HG02938 (cell line): ENCODE measurements at regions not wholly inside any gene's neighbourhood (a gene's known extent, or its start where the extent isn't known, plus 50 kb on each side); places are given as distances from the start of the nearest gene placed in this dataset.
"Not testable (repeated sequence)": the region's sequence is repeated elsewhere in the genome, so short reads cannot be mapped to it uniquely, and the experiment has no call there.

Experiments
- ATAC-seq: cut with Tn5 transposase; IDR thresholded peaks from one replicate; pipeline ENCODE4 v1.9.1; 2021; ENCODE audit warnings: mild to moderate bottlenecking, moderate library complexity; ENCODE audit not compliant: unreplicated experiment

DNA sequence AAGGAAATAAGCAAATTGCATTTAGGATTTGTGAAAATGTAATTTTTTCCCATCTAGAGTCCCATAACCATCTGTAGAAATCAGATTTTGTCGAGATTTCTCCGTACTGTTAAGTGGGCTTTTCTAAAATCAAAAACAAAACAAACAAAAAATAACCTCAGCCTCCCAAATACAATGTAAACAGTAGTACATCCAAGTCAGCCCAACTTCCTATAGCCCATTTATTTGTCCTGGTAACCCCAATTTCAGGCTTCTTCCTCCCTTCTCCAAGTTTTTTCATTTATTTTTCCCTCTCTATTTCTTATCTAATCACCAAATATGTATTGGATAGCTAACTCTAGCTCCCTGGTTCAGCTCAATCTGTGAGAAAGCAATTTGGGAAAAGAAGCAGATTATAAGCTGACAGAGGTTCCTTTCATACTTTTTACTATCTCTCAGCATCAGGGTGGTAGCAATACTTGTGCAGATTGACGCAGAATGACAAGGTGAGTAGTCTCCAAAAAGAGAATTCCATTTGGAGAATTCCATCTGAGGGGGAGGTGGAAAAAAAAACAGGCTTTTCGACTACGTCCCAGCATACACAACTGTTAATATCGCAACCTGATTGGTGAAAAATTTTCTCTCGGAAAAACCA lies 132.6 kb upstream of the BTN3A2 start:
- no peak for ATAC-seq

- ATAC-seq: no peak
Observed at GRCh38 chr6:26232940-26233648, 131.9 kb upstream of the BTN3A2 start.

- ATAC-seq: peak; percentile 37
Observed at GRCh38 chr6:26233649-26234420, 131.2 kb upstream of the BTN3A2 start.

GRCh38 chr6:26234421-26235301 lies 130.3 kb upstream of the BTN3A2 start:
- ATAC-seq: peak; percentile 40

DNA sequence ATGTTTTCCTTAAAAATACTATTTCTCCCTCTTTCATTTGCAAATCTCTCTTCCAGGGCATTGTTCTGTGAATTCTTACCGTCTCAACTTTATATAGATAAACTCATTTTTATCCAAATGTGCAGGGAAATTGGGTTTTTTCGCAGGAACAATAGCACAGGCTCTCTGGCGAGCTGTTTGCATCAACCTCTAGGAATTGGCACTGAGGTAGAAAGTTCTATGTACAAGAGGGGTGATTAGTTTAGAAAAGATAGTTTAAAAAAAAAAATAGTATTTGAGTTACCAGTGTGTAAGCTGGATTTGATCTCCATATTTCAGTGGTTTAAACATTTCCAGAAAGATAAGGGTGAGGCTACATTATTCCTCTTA lies 129.7 kb upstream of the BTN3A2 start:
- ATAC-seq: no peak

GRCh38 chr6:26239415-26239814 lies 125.6 kb upstream of the BTN3A2 start:
- not testable (repeated sequence) for ATAC-seq

DNA sequence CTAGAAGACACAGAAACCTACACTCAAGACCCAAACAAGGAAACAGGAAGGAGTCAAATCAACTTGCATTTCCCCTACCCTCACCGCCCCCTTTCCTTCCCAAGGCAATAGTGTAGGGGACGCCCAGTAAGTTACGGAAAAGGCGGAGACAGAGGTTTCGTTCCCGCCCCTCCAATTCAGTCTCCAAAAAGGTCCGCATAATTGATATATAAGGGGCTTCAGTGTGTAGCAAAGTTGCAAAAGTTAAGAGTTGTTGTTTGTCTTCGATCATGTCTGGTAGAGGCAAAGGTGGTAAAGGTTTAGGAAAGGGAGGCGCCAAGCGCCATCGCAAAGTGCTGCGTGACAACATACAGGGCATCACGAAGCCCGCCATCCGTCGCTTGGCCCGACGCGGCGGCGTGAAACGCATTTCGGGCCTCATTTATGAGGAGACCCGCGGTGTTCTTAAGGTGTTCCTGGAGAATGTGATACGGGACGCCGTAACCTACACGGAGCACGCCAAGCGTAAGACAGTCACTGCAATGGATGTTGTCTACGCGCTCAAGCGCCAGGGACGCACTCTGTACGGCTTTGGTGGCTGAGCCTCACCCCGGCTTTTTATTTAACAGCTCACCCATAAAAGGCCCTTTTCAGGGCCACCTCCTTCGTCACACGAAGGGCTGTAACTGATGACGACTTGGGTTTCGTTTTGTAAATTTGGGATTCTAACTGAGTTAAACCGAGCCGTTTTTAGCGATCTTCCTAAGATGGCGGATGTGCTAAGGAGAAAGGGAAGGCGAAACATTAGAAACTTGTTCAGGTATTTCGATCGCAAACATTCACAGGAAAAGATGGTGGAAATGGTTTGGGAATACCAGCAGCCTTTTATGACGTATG lies 124.6 kb upstream of the BTN3A2 start:
- peak; percentile 53 for ATAC-seq

DNA sequence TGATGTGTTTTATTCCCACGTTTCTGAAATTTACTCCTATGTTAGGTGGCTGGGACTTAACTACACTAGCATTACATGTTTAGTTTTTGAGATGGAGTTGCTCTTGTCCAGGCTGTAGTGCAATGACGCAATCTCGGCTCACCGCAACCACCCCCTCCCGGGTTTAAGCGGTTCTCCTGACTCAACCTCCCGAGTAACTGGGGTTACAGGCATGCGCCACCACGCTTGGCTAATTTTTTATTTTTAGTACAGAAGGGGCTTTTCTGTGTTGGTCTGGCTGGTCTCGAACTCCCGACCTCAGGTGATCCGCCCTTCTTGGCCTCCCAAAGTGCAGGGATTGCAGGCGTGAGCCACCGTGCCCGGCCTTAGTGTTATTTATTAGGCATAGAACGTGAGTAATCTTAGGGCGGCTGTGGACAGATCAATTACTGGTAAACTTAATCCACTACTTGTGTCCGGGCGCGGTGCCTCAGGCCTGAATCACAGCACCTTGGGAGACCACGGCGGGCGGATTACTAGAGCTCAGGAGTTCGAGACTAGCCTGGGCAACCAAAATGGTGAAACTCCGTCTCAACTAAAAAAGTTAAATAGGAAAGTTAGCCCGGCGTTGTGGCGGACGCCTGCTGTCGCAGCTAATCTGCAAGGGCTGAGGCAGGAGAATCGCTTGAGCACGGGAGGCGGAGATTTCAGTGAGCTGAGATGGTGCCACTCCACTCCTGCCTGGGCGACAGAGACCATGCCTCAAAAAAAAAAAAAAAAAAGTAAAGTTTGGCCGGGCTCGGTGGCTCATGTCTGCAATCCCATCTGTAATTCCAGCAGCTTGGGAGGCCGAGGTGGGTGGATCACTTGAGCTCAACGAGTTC lies 123.7 kb upstream of the BTN3A2 start:
- ATAC-seq: peak; percentile 23

GRCh38 chr6:26243132-26243531 lies 121.9 kb upstream of the BTN3A2 start:
- no peak for ATAC-seq

DNA sequence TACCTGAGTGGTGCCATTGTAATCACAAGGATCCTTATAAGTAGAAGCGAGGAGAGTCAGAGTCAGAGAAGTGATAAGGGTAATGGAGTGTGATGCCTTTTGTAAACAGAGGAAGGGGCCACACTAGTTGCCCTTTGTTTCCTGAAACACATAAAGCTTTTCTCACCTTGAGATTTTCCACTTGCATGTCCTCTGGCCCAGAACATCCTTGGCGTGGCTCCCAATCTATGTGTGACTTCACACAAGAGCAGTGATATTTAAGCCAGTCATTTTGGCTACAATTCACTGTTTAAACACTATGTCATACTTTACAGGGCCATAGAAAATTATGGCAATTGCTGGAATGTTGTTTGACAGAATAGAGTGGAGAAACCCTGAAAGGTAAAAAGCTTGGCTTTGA lies 121.2 kb upstream of the BTN3A2 start:
- no peak for ATAC-seq

DNA sequence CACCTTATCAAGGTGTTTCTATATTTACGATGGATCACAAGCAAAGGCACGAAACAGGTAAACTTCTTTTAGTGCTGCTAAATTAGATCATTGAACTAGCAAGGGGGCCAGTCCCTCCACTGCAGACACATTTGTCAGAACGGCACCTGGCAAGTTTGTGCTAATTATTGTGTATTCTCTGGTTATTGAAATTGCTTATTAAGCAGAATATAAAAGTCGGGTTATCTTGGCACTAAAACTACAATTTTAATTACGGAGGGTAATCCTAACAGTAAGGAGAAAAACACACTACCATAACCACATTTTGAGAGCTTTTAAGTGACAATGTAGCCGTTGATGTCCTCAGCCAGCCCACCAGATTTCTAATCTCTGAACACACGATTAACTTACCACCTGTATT lies 118.9 kb upstream of the BTN3A2 start:
- no peak for ATAC-seq

GRCh38 chr6:26246553-26246952 lies 118.4 kb upstream of the BTN3A2 start:
- no peak for ATAC-seq

GRCh38 chr6:26249707-26249956 lies 115.4 kb upstream of the BTN3A2 start:
- peak; percentile 4 for ATAC-seq

DNA sequence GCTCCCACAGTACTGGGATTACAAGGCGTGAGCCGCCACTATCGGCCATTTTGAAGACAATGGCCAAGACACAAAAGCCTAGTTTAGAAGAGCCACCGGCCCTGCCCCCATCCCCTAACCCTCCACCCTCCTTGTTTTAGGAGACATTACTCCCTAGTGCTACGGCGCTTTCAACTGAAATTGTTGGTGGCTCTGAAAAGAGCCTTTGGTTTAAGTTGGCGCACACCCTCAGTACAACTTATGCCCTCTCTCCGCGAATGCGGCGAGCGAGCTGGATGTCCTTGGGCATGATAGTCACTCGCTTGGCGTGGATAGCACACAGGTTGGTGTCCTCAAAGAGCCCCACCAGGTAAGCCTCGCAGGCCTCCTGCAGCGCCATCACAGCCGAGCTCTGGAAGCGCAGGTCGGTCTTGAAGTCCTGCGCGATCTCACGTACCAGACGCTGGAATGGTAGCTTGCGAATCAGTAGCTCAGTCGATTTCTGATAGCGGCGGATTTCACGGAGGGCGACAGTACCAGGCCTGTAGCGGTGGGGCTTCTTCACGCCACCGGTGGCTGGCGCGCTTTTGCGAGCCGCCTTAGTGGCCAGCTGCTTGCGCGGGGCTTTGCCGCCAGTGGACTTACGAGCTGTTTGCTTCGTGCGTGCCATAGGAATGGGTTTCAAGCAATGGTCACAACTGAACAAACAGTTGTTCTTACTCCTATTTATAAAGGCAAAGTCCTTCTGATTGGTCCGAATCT lies 114.9 kb upstream of the BTN3A2 start:
- ATAC-seq: peak; percentile 37

DNA sequence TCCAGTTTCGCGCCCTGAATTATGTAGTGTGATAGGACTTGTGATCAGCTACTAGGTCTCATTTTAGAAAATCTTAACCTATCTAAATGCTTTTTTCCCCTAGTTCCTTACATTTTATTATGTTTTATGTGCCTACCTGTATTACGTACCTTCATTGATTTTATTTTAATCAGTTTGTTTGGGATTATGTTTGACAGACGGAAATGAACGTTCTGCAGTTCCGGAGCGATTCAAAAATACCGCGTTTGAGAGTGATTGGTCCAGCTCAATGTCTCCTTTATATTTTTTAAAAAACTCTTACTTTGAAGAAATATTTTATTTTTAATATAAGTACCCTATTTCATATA lies 114.3 kb upstream of the BTN3A2 start:
- no peak for ATAC-seq

GRCh38 chr6:26251354-26252076 lies 113.5 kb upstream of the BTN3A2 start:
- ATAC-seq: peak; percentile 58

- no peak for ATAC-seq
Observed at GRCh38 chr6:26252077-26252472, 112.9 kb upstream of the BTN3A2 start.

- ATAC-seq: no peak
Observed at GRCh38 chr6:26254724-26255123, 110.3 kb upstream of the BTN3A2 start.
